ENCODE measurements at regions not wholly inside any gene's neighbourhood (a gene's known extent, or its start where the extent isn't known, plus 50 kb on each side); places are given as distances from the start of the nearest gene placed in this dataset.
"Not testable (repeated sequence)": the region's sequence is repeated elsewhere in the genome, so short reads cannot be mapped to it uniquely, and the experiment has no call there.

- no peak for DNase-seq
Measured at GRCh38 chr13:24997367-24997967, 98.5 kb upstream of the PABPC3 start.

- no peak for DNase-seq
Measured at GRCh38 chr13:24998433-24998832, 97.5 kb upstream of the PABPC3 start.

GRCh38 chr13:25001476-25002206 is 94.3 kb upstream of the PABPC3 start:
- no peak for DNase-seq

- DNase-seq = not testable (repeated sequence)
Measured at GRCh38 chr13:25002311-25002710, 93.6 kb upstream of the PABPC3 start.

DNA sequence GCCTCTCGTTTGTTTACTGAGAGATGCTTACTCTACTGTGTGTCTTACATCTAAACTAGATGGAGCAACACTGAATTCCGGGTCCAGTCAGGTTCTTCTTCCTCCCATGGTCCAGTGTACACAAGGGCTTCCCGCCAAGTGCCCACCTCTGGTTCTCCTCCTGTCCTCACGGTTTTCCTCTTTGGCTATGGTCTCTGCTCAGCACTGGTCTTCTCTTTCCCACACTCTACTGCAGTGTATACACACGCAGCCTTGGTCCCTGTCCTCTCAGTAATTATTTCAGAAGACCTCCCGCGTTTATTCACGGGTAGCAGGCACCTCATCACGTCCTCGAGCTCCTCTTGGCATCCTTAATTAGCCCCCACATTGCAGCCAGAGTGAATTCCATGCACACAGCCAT is 91.4 kb upstream of the PABPC3 start:
- not testable (repeated sequence) for DNase-seq

- peak in 1 of 2 experiments; percentile 4 for DNase-seq
Measured at GRCh38 chr13:25005050-25005497, 90.9 kb upstream of the PABPC3 start.

- not testable (repeated sequence) for DNase-seq
Measured at GRCh38 chr13:25007389-25007788, 88.5 kb upstream of the PABPC3 start.

DNA sequence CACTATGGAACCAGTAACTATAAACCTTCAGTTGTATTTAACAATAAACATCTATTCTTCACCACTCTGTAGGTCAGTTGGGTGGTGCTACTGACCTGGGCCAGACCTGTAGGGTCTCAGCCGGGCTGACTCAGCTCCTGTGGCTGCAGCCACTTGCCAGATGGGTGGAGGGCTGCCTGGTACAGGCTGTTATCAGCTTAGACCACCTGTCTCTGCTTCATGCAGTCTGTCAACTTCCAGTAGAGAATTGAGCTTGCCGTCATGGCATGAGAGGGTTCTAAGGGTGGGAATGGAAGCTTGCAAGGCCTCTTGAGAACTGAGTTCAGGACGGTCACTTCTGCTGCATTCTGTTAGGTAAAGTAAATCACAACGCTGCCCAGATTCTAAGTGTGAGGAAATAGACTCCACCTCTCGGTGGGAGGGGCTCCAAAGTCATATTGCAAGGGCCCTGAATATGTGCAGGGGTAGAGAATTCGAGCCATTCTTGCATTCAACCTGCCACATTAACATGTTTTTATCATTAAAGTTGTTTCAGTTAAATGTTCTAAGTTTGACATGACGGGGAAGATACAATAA is 81.5 kb upstream of the PABPC3 start:
- not testable (repeated sequence) for DNase-seq

DNA sequence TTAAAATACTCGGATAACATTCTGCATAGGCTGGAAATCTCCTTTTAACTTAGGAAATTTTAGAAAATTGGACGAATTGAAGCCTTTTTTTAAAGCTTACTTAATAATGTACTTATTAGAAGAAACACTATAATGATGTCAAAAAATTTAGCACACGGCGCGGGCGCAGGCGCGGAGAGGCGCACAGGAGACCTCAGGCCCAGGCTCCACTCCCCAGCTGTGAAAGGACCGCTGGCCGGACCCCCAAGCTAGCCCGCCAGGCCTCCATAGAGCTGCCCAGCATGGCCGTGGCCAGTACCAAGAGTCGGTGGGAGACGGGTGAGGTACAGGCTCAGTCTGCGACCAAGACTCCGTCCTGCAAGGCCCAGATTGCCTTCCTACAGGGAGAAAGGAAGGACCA is 78.8 kb upstream of the PABPC3 start:
- DNase-seq = not testable (repeated sequence)

DNA sequence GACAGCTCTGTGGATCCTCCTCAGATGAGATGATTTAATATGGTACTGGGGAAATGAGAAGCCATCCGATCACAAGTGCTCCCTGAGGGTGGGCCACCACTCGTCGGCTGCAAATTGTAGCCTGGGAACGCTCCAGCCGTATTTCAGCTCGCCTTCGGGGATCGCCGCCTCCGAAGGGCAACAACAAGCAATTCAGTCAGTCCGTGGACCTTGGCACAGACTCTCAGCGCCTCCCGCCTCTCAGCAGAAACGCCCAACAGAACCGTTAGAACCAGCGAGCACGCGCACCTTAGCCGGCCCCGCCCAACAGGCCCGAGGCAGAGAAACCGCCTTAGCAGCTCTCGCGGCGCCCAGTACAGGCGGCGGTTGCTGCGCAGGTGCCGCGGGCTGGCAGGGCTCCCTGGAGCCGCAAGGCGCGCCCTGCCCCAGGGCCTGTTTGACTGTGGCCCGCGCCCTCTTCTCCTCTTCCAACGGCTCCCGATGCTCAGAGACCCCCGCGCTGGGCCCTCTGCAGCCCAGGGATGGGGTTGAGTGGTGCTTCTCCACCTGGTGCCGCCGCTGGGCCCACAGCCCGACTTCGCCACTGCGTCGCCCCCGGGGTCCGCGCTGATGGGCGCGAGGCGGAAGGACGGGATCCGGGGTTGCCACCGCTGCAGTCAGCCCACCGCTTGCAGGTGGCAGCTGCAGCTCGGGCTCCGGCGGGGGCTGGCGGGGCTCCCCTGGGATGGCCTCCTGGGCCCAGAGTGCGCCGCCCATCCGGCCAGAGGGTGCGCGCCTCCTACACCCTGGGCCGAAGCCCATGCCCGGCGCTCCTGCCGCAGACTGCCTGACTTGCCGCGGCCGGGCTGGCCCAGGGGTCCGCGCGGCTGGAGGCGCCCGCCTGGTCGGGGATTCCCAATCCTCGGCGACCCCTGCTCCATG is 77.9 kb upstream of the PABPC3 start:
- peak in 1 of 2 experiments; percentile 27 for DNase-seq

- peak in 1 of 2 experiments; percentile 3 for DNase-seq
Measured at GRCh38 chr13:25018729-25019115, 77.2 kb upstream of the PABPC3 start.

DNA sequence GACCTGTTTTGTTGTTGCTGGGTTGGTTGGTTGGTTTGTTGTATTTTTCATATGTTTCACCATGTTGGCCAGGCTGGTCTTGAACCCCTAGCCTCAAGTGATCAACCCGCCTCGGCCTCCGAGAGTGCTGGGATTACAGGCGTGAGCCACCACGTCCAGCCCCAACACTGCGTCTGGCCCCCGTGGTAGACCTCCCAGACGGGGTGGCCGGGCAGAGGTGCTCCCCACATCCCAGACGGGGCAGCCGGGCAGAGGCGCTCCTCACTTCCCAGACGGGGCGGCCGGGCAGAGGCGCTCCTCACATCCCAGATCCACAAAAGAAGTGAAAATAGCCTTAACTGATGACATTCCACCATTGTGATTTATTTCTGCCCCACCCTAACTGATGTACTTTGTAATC is 76.2 kb upstream of the PABPC3 start:
- not testable (repeated sequence) for DNase-seq

DNA sequence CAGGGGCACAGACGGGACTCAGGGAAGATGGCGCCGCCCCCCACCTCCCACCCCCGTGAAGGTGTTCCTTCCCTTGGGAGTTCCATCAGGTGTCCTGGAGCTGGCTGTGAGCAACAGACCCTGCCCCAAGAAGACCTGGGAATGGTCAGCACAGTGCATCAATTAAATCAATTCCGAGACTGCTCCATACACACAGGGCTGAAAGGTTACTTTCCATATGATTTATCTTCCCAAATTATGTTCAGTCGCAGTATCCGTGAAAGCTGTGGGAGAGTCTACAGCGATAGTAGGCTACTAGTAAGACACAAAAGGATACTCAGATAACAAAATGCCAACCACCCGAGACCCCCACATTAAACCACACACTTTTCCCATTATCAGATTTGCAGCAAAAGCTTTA is 71.8 kb upstream of the PABPC3 start:
- DNase-seq = no peak

DNA sequence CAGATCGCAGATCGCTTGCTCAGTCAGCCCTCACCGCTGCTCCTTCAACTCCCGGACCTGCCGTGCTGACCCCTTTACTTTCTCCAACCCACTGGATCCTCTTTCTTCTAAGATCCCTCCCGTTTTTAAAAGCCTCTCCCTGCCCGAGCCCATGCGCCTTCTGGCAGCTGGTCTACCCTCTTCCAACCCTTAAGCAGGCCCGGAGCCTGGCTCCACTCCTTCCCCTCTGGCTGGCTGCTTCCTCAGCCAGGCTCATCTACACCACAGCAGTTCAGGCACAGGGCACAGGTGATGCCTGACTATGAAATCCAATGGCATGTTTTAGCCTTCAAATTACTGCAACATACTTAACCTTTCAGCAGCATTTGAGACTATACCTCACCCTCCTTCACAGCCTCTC is 63.8 kb upstream of the PABPC3 start:
- no peak for DNase-seq

DNA sequence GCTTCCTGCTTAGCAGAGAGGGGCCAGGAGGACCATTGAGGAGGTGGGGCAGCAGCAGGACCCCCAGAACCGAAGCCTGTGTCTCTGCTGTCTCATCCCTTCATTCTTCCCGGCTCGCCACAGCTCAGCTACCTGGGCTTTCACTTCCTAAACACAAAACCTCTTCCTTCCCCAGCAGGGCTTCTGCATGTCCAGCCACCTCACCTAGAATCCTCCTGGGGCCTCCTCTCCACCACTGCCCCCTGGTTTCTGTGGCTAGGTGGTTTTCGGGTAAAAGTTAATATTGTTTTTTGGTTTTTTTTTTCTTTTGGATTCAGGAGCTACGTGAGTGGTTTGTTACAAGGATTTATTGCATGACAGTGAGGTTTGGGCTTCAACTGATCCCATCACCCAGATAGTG is 61.8 kb upstream of the PABPC3 start:
- DNase-seq = no peak

- DNase-seq = peak in 1 of 2 experiments; percentile 9
Measured at GRCh38 chr13:25037057-25037813, 58.7 kb upstream of the PABPC3 start.

DNA sequence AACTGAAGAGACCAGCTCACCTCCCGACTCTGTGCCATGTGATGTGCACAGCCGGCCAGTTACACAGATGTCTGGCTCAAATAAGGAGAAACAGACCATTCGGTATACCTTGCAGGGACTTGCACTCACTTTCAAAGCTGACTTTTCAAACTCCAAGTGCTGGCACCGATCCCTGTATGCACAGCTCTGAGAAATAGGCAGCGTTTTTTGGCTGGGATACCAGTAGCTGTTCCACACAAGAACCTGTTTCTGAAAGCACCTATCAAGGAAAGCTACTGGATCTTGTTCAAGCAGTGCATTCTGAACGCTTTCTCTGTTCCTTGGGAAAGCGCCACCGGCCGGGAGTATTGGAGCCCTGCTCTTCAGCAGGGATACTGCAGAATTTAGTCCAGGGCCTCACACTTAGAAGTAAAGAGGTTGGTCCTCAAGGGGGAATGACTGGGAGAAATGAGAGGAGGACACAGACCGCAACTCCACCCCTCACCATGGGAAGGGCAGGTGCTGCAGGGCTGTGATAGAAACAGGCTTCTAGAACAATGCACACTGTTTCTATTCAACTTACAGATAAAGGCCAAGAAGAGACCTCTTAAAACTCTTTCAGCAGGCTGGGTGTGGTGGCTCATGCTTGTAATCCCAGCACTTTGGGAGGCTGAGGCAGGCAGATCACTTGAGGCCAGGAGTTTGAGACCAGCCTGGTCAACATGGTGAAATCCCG is 53.6 kb upstream of the PABPC3 start:
- no peak for DNase-seq

- no peak for DNase-seq
Measured at GRCh38 chr13:25044071-25044470, 51.9 kb upstream of the PABPC3 start.

All from cerebellar nuclear complex (tissue), 1 donor.